Heart left ventricle (tissue), 16 donors: ENCODE measurements at regions not wholly inside any gene's neighbourhood (a gene's known extent, or its start where the extent isn't known, plus 50 kb on each side); places are given as distances from the start of the nearest gene placed in this dataset.

Experiments used
- ATAC-seq, 4 donors: fragments of 200-7000 bp; cut with Tn5 transposase; one replicate each; pipeline ENCODE4 v1.9.1; 2020 to 2022; ENCODE audit warnings: moderate library complexity in 4 of 4, mild to moderate bottlenecking in 3 of 4, moderate number of reproducible peaks in 1 of 4
- DNase-seq, 5 donors: peaks; one replicate each; pipeline ENCODE4 v3.0.0-alpha.2; 2020
- H3K27ac ChIP-seq, 12 donors: fragments of 200-600 bp; sonication (generic) in 4 of 12; one replicate each; pipeline versions ENCODE4 v1.5.0 to v1.8.0; 2016 to 2022; ENCODE audit warnings: mild to moderate bottlenecking in 2 of 12
- H3K27me3 ChIP-seq, 9 donors: fragments of 200-600 bp; sonication (generic) in 2 of 9; one replicate each; pipeline versions ENCODE4 v1.5.1 to v1.8.0; 2016 to 2022; ENCODE audit warnings: mild to moderate bottlenecking in 3 of 9
- H3K36me3 ChIP-seq, 9 donors: fragments of 200-600 bp; sonication (generic) in 2 of 9; one replicate each; pipeline versions ENCODE4 v1.5.0 to v1.8.0; 2018 to 2022; ENCODE audit warnings: mild to moderate bottlenecking in 2 of 9
- H3K4me1 ChIP-seq, 12 donors: fragments of 200-600 bp; sonication (generic) in 4 of 12; one replicate each; pipeline versions ENCODE4 v1.5.0 to v1.8.0; 2016 to 2022; ENCODE audit warnings: mild to moderate bottlenecking in 3 of 12
- H3K4me3 ChIP-seq, 12 donors: fragments of 200-600 bp; sonication (generic) in 4 of 12; one replicate each; pipeline versions ENCODE4 v1.5.0 to v1.8.0; 2017 to 2022; ENCODE audit warnings: mild to moderate bottlenecking in 9 of 12, moderate library complexity in 4 of 12
- H3K9me3 ChIP-seq, 12 donors: fragments of 200-600 bp; sonication (generic) in 4 of 12; one replicate each; pipeline versions ENCODE4 v1.5.0 to v1.8.0; 2016 to 2022; ENCODE audit warnings: mild to moderate bottlenecking in 1 of 12
- POLR2A ChIP-seq, 2 donors: fragments of 450-650 bp; IDR thresholded peaks; one replicate each; pipeline ENCODE4 v1.6.1; 2017; ENCODE audit warnings: antibody characterized with exemption in 2 of 2, mild to moderate bottlenecking in 2 of 2, moderate library complexity in 2 of 2
- WGBS, 4 donors: extraction: QIAGEN DNeasy Blood & Tissue Kit in 2 of 4; methylation state at CpG; one replicate each; pipeline versions ENCODE4 v1.1.5 to v1.1.7; 2013 to 2018; 5-methylcytosine and 5-hydroxymethylcytosine counted together
- intact Hi-C, 10 donors: fragments of 100-400 bp; cut with DNase I; formaldehyde crosslinking; loops; one replicate each; pipeline versions ENCODE4 v1.11.1 to v1.14.2; 2022
- TF ChIP-seq, protein P1 (sequence below), 12 donors: fragments of 200-600 bp; sonication (generic) in 4 of 12; IDR thresholded peaks; one replicate each; pipeline versions ENCODE4 v1.5.0 to v1.8.0; 2018 to 2022; ENCODE audit warnings: antibody characterized with exemption in 12 of 12, mild to moderate bottlenecking in 5 of 12
- donor health status: ischemic (EF 13 %, LVEDD 7.1; RV severe dilation, severe dysfunction).
- donor health status: healthy with polysubstance abuse.
- donor health status: DM: no; HTN: yes; CAD: no.
- donor health status: DM: no; HTN: no; CAD: no.
- donor health status: ischemic (EF 25% LVEDD 6.9; RV normal size, moderate dysfunction).
- donor health status: ischemic (EF 25% LVEDD 5.7; RV mildly dilated, moderate dysfunction).
- donor health status: healthy.
- donor health status: DM: yes; HTN: yes; CAD: no.
- donor health status: ischemic (EF 35%, LVEDD 5.7; RV mildly dilated, moderate dysfunction).
- donor health status: nonischemic (EF 11% LVEDD 7.7; RV severe dilation, severe dysfunction).
- donor health status: DM: yes; HTN: yes; CAD: no.
- donor health status: PGD.
- donor health status: ischemic (EF 29% LVEDD 5.4; RV normal size, mild dysfunction).
- donor health status: nonischemic (EF 23%, LVEDD 6.1; RV moderate dilation, normal function).

DNA sequence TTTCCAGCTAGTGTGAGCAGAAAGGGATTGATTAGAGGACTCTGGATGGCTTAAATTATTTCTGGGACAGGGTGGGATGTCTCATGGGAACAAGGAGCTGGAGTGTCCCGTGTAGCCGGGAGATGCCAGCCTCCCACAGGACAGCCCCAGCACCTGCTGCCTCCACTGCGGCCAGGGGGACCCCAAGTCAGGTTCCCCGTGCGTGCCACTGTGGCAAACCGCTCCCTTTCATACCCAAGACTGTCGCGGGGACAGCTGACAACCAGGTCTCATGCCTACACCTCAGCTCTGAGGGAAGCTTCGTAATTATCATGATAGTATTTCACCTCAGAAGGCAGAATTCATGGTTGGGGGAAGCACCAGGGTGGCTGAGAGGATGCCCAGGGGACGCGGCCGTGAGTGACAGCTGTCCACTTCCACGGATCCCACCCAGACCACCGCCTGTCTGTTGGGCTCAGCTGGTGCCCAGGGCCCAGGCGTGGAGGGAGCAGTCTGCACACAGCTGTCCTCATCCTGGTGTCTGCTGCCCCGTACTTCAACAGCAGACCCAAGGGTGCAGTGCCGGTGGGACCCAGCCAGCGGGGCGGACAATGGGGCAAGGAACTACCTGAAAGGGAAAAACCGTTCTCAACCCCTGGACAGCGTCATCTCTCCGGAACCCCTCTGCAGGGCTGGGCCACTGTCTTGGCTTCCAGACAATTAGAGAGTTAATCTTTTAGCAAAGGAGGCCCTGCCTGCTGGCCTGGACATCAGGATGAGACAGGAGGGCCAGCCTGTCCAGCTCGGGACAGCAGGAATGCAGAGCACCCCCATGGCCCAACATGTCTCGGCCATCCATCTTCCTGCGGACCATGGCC is 166.9 kb downstream of the OLFM1 start:
- no peaks in the 10 kb centered on the region for H3K36me3 ChIP-seq
- ATAC-seq: no peak
- WGBS, 4 donors: 83 to 89% (median 88%) methylated on average over 20 to 25 of the region's 25 CpGs
- H3K4me1 ChIP-seq: peaks cover 0 to 10% (median 0%) of the 10 kb centered on the region in 12 donors
- intact Hi-C loops: no loop called here
- DNase-seq: peak in 2 of 5 donors; percentile 16 to 46
- H3K27me3 ChIP-seq: peaks cover 0 to 59% (median 5%) of the 10 kb centered on the region in 9 donors
- no peak overlapping the region for H3K4me3 ChIP-seq
- no peaks in the 10 kb centered on the region for H3K9me3 ChIP-seq
- no peak for TF ChIP-seq POLR2A (IDR thresholded peaks at IDR 0.05)
- TF ChIP-seq, protein P1, sequence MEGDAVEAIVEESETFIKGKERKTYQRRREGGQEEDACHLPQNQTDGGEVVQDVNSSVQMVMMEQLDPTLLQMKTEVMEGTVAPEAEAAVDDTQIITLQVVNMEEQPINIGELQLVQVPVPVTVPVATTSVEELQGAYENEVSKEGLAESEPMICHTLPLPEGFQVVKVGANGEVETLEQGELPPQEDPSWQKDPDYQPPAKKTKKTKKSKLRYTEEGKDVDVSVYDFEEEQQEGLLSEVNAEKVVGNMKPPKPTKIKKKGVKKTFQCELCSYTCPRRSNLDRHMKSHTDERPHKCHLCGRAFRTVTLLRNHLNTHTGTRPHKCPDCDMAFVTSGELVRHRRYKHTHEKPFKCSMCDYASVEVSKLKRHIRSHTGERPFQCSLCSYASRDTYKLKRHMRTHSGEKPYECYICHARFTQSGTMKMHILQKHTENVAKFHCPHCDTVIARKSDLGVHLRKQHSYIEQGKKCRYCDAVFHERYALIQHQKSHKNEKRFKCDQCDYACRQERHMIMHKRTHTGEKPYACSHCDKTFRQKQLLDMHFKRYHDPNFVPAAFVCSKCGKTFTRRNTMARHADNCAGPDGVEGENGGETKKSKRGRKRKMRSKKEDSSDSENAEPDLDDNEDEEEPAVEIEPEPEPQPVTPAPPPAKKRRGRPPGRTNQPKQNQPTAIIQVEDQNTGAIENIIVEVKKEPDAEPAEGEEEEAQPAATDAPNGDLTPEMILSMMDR (IDR thresholded peaks at IDR 0.05): no peak
- no peak overlapping the region for H3K27ac ChIP-seq

DNA sequence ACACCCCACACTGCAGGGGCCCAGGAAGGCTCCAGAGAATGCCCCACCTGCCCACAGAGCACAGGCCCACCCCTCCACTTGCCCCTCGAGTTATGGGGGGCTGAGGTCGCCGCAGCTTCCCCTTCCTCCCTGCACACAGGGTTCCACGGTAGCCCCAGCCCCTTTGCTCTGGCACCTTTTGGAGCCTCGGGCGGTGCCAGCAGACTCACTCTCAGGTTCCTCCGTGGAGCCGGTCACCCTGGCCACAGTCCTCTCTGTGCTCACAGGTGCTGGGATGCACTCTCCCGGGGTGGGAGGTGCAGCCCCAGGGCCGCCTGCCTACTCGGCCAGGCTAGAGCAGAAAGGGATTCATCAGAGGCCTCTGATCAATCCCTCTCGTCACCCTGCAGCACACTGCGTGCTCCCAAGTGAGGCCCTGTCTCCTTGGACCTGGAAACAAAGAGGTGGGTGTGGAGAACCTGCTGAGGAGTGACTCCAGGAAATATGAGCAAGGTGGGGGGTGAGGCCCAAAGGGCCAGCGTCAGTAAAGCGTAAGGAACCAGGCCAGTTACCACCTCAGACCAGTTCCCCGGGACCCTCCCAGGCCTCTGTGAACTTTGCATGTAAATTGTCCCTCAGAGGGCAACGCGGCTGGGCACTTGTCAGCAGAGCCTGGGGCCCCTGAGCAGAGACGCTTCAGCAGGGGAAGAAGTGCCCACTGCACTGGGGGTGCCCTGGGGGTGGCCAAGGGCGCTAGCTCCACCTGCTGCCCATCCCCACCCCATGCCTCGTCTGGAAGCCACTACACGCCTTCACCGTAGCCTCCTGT is 167.8 kb downstream of the OLFM1 start:
- H3K27ac ChIP-seq: no peak overlapping the region
- peak in 2 of 5 donors; percentile 18 to 55 for DNase-seq
- no peak overlapping the region for H3K4me3 ChIP-seq
- intact Hi-C loops: no loop called here
- peaks cover 0 to 10% (median 0%) of the 10 kb centered on the region in 12 donors for H3K4me1 ChIP-seq
- no peak for TF ChIP-seq POLR2A (IDR thresholded peaks at IDR 0.05)
- TF ChIP-seq, protein P1 (IDR thresholded peaks at IDR 0.05): no peak
- H3K9me3 ChIP-seq: no peaks in the 10 kb centered on the region
- WGBS, 4 donors: 70 to 78% (median 75%) methylated on average over 14 to 23 of the region's 23 CpGs
- no peaks in the 10 kb centered on the region for H3K36me3 ChIP-seq
- peaks cover 0 to 53% (median 4%) of the 10 kb centered on the region in 9 donors for H3K27me3 ChIP-seq
- no peak for ATAC-seq

DNA sequence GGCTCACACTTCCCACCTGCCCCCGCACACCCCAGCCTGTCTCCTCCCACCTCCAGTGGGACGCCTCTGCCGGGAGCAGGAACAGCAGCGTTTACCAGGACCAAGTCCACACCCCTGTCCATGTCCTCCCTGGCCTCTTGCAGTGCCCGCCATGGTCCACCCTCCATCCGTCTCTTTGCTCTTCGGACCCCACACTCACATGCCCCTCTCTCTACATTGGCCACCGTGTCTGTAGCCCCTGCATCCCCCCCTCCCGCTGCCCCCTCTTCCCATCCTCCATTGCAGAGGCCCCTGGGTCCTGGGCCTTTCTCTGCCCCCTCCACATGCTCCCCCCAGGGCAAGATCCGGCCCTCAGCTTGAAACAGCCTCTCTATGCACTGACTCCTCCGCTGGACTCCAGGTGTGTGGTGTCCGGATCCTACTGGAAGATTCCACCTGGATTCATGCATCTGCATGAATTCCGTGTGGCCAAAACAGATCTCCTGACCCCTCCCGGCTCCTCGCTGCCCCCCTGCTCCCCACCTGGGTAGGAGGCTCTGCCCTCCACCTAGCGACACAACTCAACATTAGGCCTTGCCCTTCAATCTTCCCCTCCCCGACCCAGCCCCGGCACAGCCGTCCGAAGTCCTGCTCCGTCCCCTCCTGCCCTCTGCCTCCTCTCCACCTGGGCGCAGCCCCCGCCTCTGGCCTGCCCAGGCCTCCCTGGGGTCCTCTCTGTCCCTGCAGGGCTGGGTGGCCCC is 168.5 kb downstream of the OLFM1 start:
- DNase-seq: peak in 2 of 5 donors; percentile 16 to 48
- intact Hi-C loops: no loop called here
- Histone ChIP-seq H3K4me1 (peaks cover 0 to 10% (median 0%) of the 10 kb centered on the region in 12 donors), H3K9me3 (no peaks in the 10 kb centered on the region), H3K36me3 (no peaks in the 10 kb centered on the region), H3K27ac (no peak overlapping the region), H3K4me3 (no peak overlapping the region), H3K27me3 (peaks cover 0 to 53% (median 4%) of the 10 kb centered on the region in 9 donors)
- 79 to 87% (median 79%) methylated on average over 23 of the region's 23 CpGs for WGBS, 4 donors
- ATAC-seq: no peak
- TF ChIP-seq, protein P1 (IDR thresholded peaks at IDR 0.05): no peak
- no peak for TF ChIP-seq POLR2A (IDR thresholded peaks at IDR 0.05)
